HG02623 (cell line): ENCODE measurements at regions not wholly inside any gene's neighbourhood (a gene's known extent, or its start where the extent isn't known, plus 50 kb on each side); places are given as distances from the start of the nearest gene placed in this dataset.

Experiments used
- ATAC-seq: cut with Tn5 transposase; IDR thresholded peaks from one replicate; pipeline ENCODE4 v1.9.1; 2021; ENCODE audit warnings: moderate library complexity; ENCODE audit not compliant: unreplicated experiment

GRCh38 chr20:16124491-16124890 is 448.8 kb downstream of the KIF16B start:
- ATAC-seq = no peak

GRCh38 chr20:16123623-16124022 is 449.6 kb downstream of the KIF16B start:
- ATAC-seq = no peak

- no peak for ATAC-seq
Measured at GRCh38 chr20:16119909-16120308, 453.3 kb downstream of the KIF16B start.

GRCh38 chr20:16115911-16116552 is 457.2 kb downstream of the KIF16B start:
- ATAC-seq = no peak

GRCh38 chr20:16113736-16114135 is 459.5 kb downstream of the KIF16B start:
- ATAC-seq = no peak

- no peak for ATAC-seq
Measured at GRCh38 chr20:16111852-16112412, 461.3 kb downstream of the KIF16B start.

GRCh38 chr20:16111172-16111832 is 461.9 kb downstream of the KIF16B start:
- ATAC-seq = no peak

- ATAC-seq = no peak
Measured at GRCh38 chr20:16107172-16107870, 465.9 kb downstream of the KIF16B start.

- ATAC-seq = no peak
Measured at GRCh38 chr20:16106191-16106849, 466.9 kb downstream of the KIF16B start.

- no peak for ATAC-seq
Measured at GRCh38 chr20:16104783-16105182, 468.5 kb downstream of the KIF16B start.
